ENCODE measurements at regions not wholly inside any gene's neighbourhood (a gene's known extent, or its start where the extent isn't known, plus 50 kb on each side); places are given as distances from the start of the nearest gene placed in this dataset.

DNA sequence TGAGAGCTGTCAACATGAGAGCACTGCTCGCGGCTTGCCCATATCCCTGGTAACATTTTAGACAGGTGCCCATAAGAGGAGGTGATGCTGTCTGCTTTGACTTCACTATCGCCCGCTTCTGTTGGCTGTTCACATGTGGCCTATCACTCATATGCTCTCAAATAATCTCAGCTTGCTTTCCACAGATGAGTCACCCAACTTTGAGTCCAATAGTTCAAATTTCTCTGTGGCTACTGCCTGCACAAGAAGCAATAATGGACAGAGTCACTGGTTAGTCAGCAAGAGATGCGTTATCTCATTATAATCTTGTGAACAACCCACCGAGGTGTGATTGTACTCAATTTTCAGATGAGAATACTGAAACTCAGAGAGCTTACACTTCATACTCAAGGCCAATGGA is 1714.1 kb downstream of the LRRC4C start:
- TF ChIP-seq CTCF (IDR thresholded peaks at IDR 0.05) (no peak), GATA2 (CRISPR knock-in tag; IDR thresholded peaks at IDR 0.05) (no peak), CHD2 (IDR thresholded peaks at IDR 0.05; ENCODE audit: low read length, partially characterized antibody) (no peak), USF2 (IDR thresholded peaks at IDR 0.05; ENCODE audit: borderline replicate concordance, low read depth, low read length) (no peak), RFX5 (IDR thresholded peaks at IDR 0.05; ENCODE audit: low read length) (no peak), RAD21 (IDR thresholded peaks at IDR 0.05; ENCODE audit: low read length) (no peak)

Data from SK-N-SH (cell line).